ENCODE measurements at regions not wholly inside any gene's neighbourhood (a gene's known extent, or its start where the extent isn't known, plus 50 kb on each side); places are given as distances from the start of the nearest gene placed in this dataset.

- TF ChIP-seq CHD7 (IDR thresholded peaks at IDR 0.05; ENCODE audit: insufficient replicate concordance, low read length), result no peak
- no peak for TF ChIP-seq RNF2 (IDR thresholded peaks at IDR 0.05; ENCODE audit: borderline replicate concordance, low read depth, low read length, missing control alignments, poor library complexity, severe bottlenecking)
- no peak for TF ChIP-seq MAFK (IDR thresholded peaks at IDR 0.05; ENCODE audit: low read depth, low read length)
- TF ChIP-seq NANOG (IDR thresholded peaks at IDR 0.05; ENCODE audit: insufficient read depth, low read depth, low read length, poor library complexity, severe bottlenecking), result no peak
- no peak for TF ChIP-seq SRF (IDR thresholded peaks at IDR 0.05; ENCODE audit: low read depth, low read length)
- no peak for TF ChIP-seq SIX5 (IDR thresholded peaks at IDR 0.05; ENCODE audit: low read depth, low read length)
- no peak for TF ChIP-seq E2F6 (IDR thresholded peaks at IDR 0.05)
- TF ChIP-seq BCL11A (IDR thresholded peaks at IDR 0.05; ENCODE audit: low read depth in 2 of 2, low read length in 2 of 2), result no peak
- TF ChIP-seq CHD2 (IDR thresholded peaks at IDR 0.05; ENCODE audit: low read length), result no peak
- no peak for TF ChIP-seq EZH2 (IDR thresholded peaks at IDR 0.05; ENCODE audit: low read depth, low read length, severe bottlenecking)
- TF ChIP-seq FOSL1 (IDR thresholded peaks at IDR 0.05; ENCODE audit: insufficient read depth, low read depth, low read length), result no peak
Measured at GRCh38 chr12:67761566-67761965, 113.0 kb downstream of the DYRK2 start (continued).

Measured in H1 (cell line).